Thyroid gland (tissue), 4 donors: ENCODE measurements at regions not wholly inside any gene's neighbourhood (a gene's known extent, or its start where the extent isn't known, plus 50 kb on each side); places are given as distances from the start of the nearest gene placed in this dataset.

Experiments used
- POLR2A ChIP-seq, 2 donors: fragments of 450-650 bp; IDR thresholded peaks; one replicate each; pipeline ENCODE4 v1.6.1; 2017; ENCODE audit warnings: antibody characterized with exemption in 2 of 2, mild to moderate bottlenecking in 2 of 2, moderate library complexity in 1 of 2
- TF ChIP-seq, protein P1 (sequence below), 6 experiments: fragments of 200-600 bp in 3 of 6; fragments of 450-650 bp in 3 of 6; sonication (generic) in 3 of 6; IDR thresholded peaks; one replicate each; pipeline ENCODE4 v1.5.1; 2016 to 2019; ENCODE audit warnings: antibody characterized with exemption in 6 of 6, mild to moderate bottlenecking in 2 of 6, inconsistent platforms in 1 of 6, moderate library complexity in 1 of 6

DNA sequence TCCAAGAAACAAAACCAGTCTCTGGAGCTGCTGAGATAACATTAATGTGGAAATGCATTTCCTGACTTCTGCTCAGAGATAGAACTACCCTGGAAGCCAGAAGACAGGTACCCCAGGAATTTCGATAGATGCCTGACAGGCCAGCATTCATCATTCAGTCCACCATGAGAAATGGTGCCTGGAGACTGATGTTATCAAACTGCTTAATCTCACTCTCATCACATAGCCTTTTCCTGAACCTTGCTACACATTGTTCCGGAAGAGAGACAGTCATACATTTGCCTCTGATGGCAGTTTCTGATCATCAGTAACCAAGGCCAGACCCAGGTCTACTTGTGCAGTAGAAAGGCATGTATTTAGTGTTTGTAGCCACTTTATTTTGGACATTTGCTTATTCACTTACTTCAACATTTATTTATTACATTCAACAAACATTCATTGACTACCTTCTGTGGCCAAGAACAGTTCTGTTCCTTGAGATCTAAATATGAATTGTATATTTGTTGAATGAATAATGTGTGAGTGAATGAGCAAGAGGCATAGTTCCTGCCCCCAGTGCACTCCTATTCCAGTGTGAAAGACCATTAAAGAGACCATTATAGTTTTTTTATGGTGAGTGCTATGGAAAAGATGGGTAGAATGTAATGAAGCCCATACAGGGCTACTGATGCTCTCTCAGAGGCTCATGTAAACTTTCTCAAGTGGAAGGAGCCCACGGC lies 485.7 kb downstream of the NUF2 start:
- TF ChIP-seq, protein P1, sequence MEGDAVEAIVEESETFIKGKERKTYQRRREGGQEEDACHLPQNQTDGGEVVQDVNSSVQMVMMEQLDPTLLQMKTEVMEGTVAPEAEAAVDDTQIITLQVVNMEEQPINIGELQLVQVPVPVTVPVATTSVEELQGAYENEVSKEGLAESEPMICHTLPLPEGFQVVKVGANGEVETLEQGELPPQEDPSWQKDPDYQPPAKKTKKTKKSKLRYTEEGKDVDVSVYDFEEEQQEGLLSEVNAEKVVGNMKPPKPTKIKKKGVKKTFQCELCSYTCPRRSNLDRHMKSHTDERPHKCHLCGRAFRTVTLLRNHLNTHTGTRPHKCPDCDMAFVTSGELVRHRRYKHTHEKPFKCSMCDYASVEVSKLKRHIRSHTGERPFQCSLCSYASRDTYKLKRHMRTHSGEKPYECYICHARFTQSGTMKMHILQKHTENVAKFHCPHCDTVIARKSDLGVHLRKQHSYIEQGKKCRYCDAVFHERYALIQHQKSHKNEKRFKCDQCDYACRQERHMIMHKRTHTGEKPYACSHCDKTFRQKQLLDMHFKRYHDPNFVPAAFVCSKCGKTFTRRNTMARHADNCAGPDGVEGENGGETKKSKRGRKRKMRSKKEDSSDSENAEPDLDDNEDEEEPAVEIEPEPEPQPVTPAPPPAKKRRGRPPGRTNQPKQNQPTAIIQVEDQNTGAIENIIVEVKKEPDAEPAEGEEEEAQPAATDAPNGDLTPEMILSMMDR (IDR thresholded peaks at IDR 0.05): no peak
- TF ChIP-seq POLR2A (IDR thresholded peaks at IDR 0.05): no peak
